Muscle layer of colon (tissue), 2 donors: ENCODE measurements at regions not wholly inside any gene's neighbourhood (a gene's known extent, or its start where the extent isn't known, plus 50 kb on each side); places are given as distances from the start of the nearest gene placed in this dataset.

ENCODE experiments used
- H3K27ac ChIP-seq: one replicate; pipeline ENCODE4 v1.7.0; 2013; ENCODE audit warnings: low read depth, mild to moderate bottlenecking, low read length, moderate library complexity
- H3K27me3 ChIP-seq, 2 donors: one replicate each; pipeline ENCODE4 v1.7.0; 2013; ENCODE audit warnings: low read length in 2 of 2, mild to moderate bottlenecking in 2 of 2; ENCODE audit not compliant: insufficient read depth in 2 of 2, control insufficient read depth in 1 of 2
- H3K36me3 ChIP-seq: one replicate; pipeline ENCODE4 v1.7.0; 2013; ENCODE audit warnings: mild to moderate bottlenecking, low read length; ENCODE audit not compliant: insufficient read depth
- H3K4me1 ChIP-seq: one replicate; pipeline ENCODE4 v1.7.0; 2013; ENCODE audit warnings: mild to moderate bottlenecking, low read length; ENCODE audit not compliant: insufficient read depth
- H3K4me3 ChIP-seq, 2 donors: one replicate each; pipeline ENCODE4 v1.7.0; 2013; ENCODE audit warnings: low read length in 2 of 2, low read depth in 1 of 2, mild to moderate bottlenecking in 1 of 2, moderate library complexity in 1 of 2
- H3K9ac ChIP-seq: one replicate; pipeline ENCODE4 v1.7.0; 2013; ENCODE audit warnings: low read length
- H3K9me3 ChIP-seq: one replicate; pipeline ENCODE4 v1.7.0; 2013; ENCODE audit warnings: mild to moderate bottlenecking, low read length
- donor health status: abdominal sarcoma.
- donor health status: Adenocarcinoma of cecum.

DNA sequence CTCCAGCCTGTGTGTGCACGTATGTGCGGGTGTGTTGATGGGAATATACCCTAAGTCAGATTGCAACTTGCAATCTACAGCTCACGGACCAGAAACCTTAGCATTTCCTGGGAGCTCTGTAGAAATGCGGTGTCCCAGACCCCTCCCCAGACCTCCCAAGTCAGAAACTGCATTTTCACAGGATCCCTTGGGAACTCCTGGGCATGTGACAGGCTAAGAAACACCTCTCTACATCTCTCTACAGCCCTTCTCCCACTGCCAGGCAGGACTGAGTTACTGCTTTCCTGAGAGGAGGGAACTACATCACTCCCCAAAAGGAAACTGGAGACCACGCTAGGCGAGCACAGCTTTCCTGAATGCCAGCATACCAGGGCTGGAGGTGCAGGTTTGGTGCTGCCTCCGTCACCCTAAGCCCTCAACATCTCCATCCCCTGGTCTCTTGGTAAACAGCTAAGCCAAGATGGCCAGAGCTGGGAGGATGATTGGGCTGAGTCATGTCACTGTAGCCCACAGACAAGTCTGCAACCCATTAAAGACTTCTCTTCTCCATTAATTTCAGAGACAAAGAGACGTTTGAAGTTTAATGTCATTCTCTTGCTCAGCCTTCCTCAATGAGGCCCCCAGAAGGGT lies 194.4 kb downstream of the BMP7 start:
- no peaks in the 10 kb centered on the region for H3K36me3 ChIP-seq
- H3K9ac ChIP-seq = no peak overlapping the region
- peaks cover 0 to 33% of the 10 kb centered on the region in 2 donors for H3K27me3 ChIP-seq
- H3K4me3 ChIP-seq = no peak overlapping the region
- H3K27ac ChIP-seq = no peak overlapping the region
- no peaks in the 10 kb centered on the region for H3K9me3 ChIP-seq
- no peaks in the 10 kb centered on the region for H3K4me1 ChIP-seq

DNA sequence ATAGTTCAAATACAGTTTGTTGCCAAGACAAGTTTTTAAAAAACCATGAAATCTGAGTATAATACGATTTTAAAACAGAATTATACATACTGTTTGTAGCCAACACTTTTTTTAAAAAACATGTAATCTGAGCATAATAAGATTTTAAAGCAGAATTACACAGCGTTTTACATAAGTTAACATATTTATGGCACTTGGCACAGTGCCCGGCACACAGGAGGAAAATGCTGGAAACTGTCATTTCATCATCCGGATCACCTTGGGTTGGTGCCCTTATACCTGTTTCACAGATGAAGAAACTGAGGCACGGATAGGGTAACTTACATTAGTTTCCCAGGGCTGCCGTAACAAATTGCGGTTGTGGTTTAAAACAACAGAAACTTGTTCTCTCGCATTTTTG lies 193.0 kb downstream of the BMP7 start:
- Histone ChIP-seq H3K4me3 (no peak overlapping the region), H3K27me3 (peaks cover 0 to 33% of the 10 kb centered on the region in 2 donors), H3K4me1 (no peaks in the 10 kb centered on the region), H3K9ac (no peak overlapping the region), H3K36me3 (no peaks in the 10 kb centered on the region), H3K27ac (no peak overlapping the region), H3K9me3 (no peaks in the 10 kb centered on the region)

DNA sequence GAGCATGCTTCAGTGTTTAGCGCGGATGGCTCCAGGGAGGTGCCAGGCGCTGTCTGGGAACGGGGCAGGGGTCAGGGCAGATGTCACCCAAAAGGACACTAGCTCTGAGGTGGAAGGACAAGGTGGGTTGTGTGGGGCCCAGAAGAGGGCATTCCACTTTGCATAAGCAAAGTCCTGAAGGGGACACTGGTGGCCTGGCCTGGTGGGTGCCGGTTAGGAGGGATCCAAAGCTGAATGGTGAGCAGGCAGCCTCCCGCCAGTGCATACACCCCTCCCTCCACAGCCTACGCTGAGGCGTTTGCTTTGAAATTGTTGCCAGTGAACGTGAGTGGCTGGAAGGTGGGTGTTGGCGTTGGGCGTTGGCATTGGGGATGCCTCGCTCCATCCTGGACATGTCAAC lies 192.1 kb downstream of the BMP7 start:
- Histone ChIP-seq H3K27me3 (peaks cover 0 to 28% of the 10 kb centered on the region in 2 donors), H3K4me3 (no peak overlapping the region), H3K9ac (no peak overlapping the region)

DNA sequence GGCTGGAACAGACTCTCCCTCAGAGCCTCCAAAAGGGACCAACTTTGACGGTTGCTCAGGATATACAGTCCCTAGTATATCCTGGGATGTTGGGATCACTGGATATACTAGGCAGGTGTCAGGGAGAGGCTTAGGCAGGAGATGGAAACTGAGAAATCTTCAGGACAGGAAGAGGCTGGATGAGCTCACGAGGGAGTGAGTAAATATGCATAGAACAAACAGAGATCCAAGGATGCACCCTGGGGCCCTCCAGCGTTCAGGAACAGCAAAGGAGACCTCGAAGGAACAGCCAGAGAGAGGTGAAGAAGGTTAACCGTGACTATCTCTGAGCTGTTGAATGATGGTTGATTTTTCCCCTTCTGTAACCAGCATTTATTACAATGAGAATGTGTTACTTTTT lies 191.3 kb downstream of the BMP7 start:
- Histone ChIP-seq H3K4me1 (no peaks in the 10 kb centered on the region), H3K9me3 (peaks cover 9% of the 10 kb centered on the region), H3K36me3 (no peaks in the 10 kb centered on the region), H3K4me3 (no peak overlapping the region), H3K27ac (no peak overlapping the region), H3K27me3 (peaks cover 0 to 23% of the 10 kb centered on the region in 2 donors), H3K9ac (no peak overlapping the region)

More for the DNA sequence above, 192.1 kb downstream of the BMP7 start:
- Histone ChIP-seq H3K27ac (no peak overlapping the region), H3K9me3 (peaks cover 8% of the 10 kb centered on the region), H3K36me3 (no peaks in the 10 kb centered on the region), H3K4me1 (no peaks in the 10 kb centered on the region)

DNA sequence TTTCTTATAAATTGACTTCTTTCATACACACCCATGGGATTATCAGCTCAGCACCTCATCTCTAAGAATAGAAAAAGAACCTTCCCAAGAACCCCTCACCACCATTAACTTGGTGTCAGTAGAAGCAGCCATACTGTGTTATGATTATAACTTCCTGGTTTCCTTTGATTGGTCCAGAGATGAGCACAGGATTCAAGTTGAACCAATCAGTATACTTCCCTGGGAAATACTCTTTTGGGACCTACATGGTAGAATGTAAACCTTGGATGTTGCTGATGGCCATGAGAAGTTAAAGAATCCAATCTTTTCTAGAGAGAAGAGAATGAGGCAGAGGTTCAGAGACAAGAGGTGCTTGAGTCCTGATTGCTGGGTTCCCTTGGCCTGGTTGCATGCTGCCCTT lies 190.8 kb downstream of the BMP7 start:
- Histone ChIP-seq H3K9me3 (peaks cover 9% of the 10 kb centered on the region), H3K4me1 (no peaks in the 10 kb centered on the region), H3K4me3 (no peak overlapping the region), H3K36me3 (no peaks in the 10 kb centered on the region), H3K27me3 (peaks cover 0 to 20% of the 10 kb centered on the region in 2 donors), H3K27ac (no peak overlapping the region), H3K9ac (no peak overlapping the region)

DNA sequence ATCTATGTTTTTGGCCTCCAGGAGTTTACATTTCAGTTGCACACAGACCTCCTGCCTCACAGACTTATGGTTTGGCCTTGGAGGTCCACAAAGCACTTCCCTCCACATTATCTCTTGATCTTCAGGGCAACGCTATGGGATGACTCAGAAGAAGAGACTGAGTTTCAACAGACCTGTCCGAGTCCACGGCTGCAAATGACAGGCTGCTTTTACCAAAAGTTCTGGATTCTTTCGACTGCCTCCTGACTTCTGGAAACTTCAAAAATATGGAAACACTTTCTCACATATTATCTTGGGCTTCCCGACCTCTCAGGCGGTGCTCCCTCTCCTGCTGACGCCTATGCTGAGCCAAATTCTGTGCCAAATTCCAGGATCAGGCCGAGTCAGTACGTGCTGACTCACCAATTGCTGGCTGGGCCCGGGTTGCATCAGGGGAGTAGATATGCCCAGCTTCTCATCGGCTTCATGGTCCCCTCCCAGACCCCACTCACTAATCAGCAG lies 190.2 kb downstream of the BMP7 start:
- Histone ChIP-seq H3K9ac (no peak overlapping the region), H3K9me3 (peaks cover 9% of the 10 kb centered on the region), H3K27ac (no peak overlapping the region), H3K4me3 (no peak overlapping the region), H3K36me3 (no peaks in the 10 kb centered on the region), H3K4me1 (no peaks in the 10 kb centered on the region), H3K27me3 (peaks cover 0 to 16% of the 10 kb centered on the region in 2 donors)

DNA sequence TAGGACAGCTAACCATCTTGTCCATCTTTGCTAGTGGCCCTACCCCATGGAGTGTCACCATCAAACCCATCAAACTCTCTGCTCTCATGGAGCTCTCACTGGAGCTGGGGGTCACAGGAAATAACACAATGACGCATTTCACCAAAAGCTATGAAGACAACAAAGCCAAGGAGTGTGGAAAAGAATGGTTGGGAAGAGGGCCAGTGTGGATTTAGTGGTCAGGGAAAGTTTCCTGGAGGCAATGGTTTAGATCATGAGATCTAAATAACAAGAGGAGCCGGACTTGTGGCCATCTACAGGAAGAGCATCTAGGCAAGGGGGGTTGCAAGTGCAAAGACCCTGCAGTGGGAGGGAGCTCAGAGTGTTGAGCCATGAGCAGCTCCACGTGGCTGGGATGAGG lies 189.5 kb downstream of the BMP7 start:
- H3K4me3 ChIP-seq = no peak overlapping the region

DNA sequence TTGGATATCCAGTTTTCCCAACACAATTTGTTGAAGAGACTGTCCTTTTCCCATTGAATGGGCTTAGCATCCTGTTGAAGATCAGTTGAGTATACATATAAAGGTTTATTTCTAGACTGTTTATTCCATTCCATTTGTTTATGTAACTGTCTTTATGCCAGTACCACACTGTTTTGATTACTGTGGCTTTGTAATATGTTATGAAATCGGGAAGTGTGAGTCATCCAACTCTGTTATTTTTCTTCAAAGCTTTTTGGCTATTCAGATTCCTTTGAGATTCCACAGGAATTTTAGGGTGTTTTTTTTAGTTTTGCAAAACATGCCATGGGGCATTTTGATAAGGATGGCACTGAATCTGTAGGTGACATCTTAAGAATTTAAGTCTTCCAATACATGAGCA lies 188.3 kb downstream of the BMP7 start:
- H3K9me3 ChIP-seq = peaks cover 9% of the 10 kb centered on the region
- no peaks in the 10 kb centered on the region for H3K4me1 ChIP-seq
- H3K27me3 ChIP-seq = no peaks in the 10 kb centered on the region
- H3K9ac ChIP-seq = no peak overlapping the region
- no peak overlapping the region for H3K27ac ChIP-seq
- H3K4me3 ChIP-seq = no peak overlapping the region
- no peaks in the 10 kb centered on the region for H3K36me3 ChIP-seq

More for the DNA sequence above, 189.5 kb downstream of the BMP7 start:
- no peaks in the 10 kb centered on the region for H3K4me1 ChIP-seq
- peaks cover 0 to 11% of the 10 kb centered on the region in 2 donors for H3K27me3 ChIP-seq
- no peak overlapping the region for H3K9ac ChIP-seq
- H3K36me3 ChIP-seq = no peaks in the 10 kb centered on the region
- H3K9me3 ChIP-seq = peaks cover 9% of the 10 kb centered on the region
- H3K27ac ChIP-seq = no peak overlapping the region

DNA sequence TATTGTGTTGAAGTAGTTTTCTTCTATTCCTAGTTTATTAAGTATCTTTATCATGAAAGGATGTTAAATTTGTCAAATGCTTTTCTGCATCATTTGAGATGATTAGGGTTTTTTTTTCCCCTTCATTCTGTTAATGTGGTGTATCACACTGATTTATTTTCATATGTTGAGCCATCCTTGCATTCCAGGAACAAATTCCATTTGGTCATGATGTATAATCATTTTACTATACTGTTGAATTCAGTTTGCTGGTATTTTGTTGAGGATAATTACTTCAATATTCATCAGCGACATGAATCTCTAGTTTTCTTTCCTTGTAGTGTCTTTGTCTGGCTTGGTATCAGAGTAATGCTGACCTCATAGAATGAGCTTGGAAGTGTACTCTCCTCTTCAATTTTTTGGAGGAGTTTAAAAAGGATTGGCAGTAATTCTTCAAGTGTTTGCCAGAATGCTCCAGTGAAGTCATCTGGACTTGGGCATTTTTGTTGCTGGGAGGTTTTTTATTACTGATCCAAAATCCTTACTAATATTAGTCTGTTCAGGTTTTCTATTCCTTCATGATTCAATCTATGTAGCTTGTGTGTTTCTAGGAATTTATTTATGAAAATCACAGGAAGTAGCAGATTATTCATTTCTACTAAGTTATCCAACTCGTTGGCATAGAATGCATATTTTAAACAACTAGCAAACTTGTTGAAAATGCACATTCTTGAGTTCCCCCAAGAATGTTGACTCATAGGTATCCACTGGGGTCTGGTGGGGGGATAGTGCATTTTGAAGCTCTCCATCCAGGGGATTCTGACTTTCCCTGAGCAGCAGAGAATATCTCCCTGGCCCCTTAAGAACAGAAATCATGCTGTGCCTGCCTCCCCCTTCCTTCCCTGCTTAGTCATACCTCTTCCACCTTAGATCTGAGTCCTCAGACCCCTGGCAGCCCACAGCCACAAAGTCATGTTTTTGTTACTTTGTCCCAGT lies 187.1 kb downstream of the BMP7 start:
- no peaks in the 10 kb centered on the region for H3K36me3 ChIP-seq
- no peak overlapping the region for H3K27ac ChIP-seq
- no peaks in the 10 kb centered on the region for H3K27me3 ChIP-seq
- H3K9me3 ChIP-seq = peaks cover 9% of the 10 kb centered on the region
- no peaks in the 10 kb centered on the region for H3K4me1 ChIP-seq
- H3K9ac ChIP-seq = no peak overlapping the region
- H3K4me3 ChIP-seq = no peak overlapping the region

DNA sequence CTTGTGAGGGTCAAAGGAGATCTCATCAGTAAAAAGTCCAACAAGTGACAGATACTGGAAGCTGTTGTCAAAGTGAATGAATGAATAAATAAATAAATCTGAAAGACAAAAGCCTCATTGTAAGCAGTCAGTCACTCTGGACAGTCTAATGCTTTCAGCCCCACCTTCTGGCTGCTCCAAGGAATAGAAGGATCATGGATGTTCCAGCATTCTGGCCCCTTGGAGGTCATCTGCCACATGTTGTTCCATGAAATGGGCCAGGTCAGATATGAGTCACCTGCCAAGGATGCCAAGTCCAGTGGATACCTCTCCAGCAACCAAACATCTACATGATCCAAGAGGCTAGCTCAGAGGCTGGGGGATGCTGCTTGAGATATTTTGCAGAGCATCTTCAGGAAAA lies 185.6 kb downstream of the BMP7 start:
- H3K4me3 ChIP-seq = no peak overlapping the region
- no peaks in the 10 kb centered on the region for H3K4me1 ChIP-seq
- no peak overlapping the region for H3K9ac ChIP-seq
- no peaks in the 10 kb centered on the region for H3K27me3 ChIP-seq
- no peaks in the 10 kb centered on the region for H3K36me3 ChIP-seq
- peaks cover 9% of the 10 kb centered on the region for H3K9me3 ChIP-seq
- no peak overlapping the region for H3K27ac ChIP-seq

DNA sequence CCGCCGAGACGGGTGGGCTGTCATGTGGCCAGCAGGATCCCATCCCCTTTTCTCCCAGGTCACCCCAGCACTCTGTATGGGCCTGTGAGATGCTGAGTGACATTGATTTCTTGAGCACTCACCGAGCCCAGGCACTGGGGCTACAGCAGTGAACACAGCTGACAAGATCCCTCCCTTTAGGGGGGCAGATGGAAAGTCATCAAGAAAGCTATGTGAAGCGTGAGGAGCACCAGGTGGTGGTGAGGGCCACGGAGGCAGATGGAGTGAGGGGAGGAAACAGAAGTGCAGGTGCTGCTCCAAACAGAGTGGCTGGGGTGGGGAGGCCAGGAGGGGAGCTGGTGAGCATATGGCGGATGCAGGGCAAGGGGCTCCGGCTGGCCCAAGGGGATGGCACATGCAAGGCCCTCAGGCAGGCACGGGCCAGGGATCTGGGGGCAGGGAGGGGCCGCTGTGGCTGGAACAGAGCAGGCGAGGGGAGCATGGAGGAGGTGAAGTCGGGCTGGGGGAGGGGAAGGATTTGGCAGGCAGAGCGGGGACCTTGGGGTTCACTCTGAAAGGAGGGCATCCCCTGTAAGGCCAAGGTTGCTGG lies 184.0 kb downstream of the BMP7 start:
- H3K27ac ChIP-seq = no peak overlapping the region
- H3K27me3 ChIP-seq = no peaks in the 10 kb centered on the region
- H3K4me3 ChIP-seq = no peak overlapping the region
- H3K4me1 ChIP-seq = no peaks in the 10 kb centered on the region
- no peaks in the 10 kb centered on the region for H3K36me3 ChIP-seq
- H3K9me3 ChIP-seq = peaks cover 9% of the 10 kb centered on the region
- no peak overlapping the region for H3K9ac ChIP-seq
